GM21528 (cell line): ENCODE measurements at regions not wholly inside any gene's neighbourhood (a gene's known extent, or its start where the extent isn't known, plus 50 kb on each side); places are given as distances from the start of the nearest gene placed in this dataset.

Experiments used
- ATAC-seq: cut with Tn5 transposase; IDR thresholded peaks from one replicate; pipeline ENCODE4 v1.9.1; 2021; ENCODE audit warnings: mild to moderate bottlenecking, moderate library complexity; ENCODE audit not compliant: unreplicated experiment, low FRiP score

- ATAC-seq, result no peak
These were observed 51.0 kb upstream of the NAP1L1 start for GRCh38 chr12:76135456-76135855.
